22Rv1 (cell line): ENCODE measurements at regions not wholly inside any gene's neighbourhood (a gene's known extent, or its start where the extent isn't known, plus 50 kb on each side); places are given as distances from the start of the nearest gene placed in this dataset.

Source experiments
- CTCF ChIP-seq: fragments of 450-650 bp; IDR thresholded peaks from 2 replicates; pipeline ENCODE4 v1.5.1; 2017; ENCODE audit warnings: mild to moderate bottlenecking
- ZFX ChIP-seq: fragments of 450-650 bp; IDR thresholded peaks from 2 replicates; pipeline ENCODE4 v1.6.1; 2017; ENCODE audit warnings: antibody characterized with exemption, borderline replicate concordance

GRCh38 chr11:131044851-131045250, 128.6 kb upstream of the SNX19 start:
- TF ChIP-seq CTCF (no peak), ZFX (no peak)
